ENCODE measurements at regions not wholly inside any gene's neighbourhood (a gene's known extent, or its start where the extent isn't known, plus 50 kb on each side); places are given as distances from the start of the nearest gene placed in this dataset.

- TF ChIP-seq ZNF324 (tag by site-specific recombination; IDR thresholded peaks at IDR 0.05), result no peak
- no peak for TF ChIP-seq ZNF488 (tag by site-specific recombination; IDR thresholded peaks at IDR 0.05)
- no peak for TF ChIP-seq ZNF155 (tag by site-specific recombination; IDR thresholded peaks at IDR 0.05)
- no peak for TF ChIP-seq ZNF501 (tag by site-specific recombination; IDR thresholded peaks at IDR 0.05)
- no peak for TF ChIP-seq ZNF169 (tag by site-specific recombination; IDR thresholded peaks at IDR 0.05)
- TF ChIP-seq CTCF (tag by site-specific recombination; IDR thresholded peaks at IDR 0.05), result no peak
- no peak for TF ChIP-seq ZEB2 (tag by site-specific recombination; IDR thresholded peaks at IDR 0.05)
- TF ChIP-seq ZNF404 (tag by site-specific recombination; IDR thresholded peaks at IDR 0.05), result no peak
- no peak for TF ChIP-seq HOXA7 (CRISPR knock-in tag; IDR thresholded peaks at IDR 0.05; ENCODE audit: borderline replicate concordance)
- no peak for TF ChIP-seq ATF2 (tag by site-specific recombination; IDR thresholded peaks at IDR 0.05; ENCODE audit: low read depth)
- no peak for TF ChIP-seq ZNF558 (tag by site-specific recombination; IDR thresholded peaks at IDR 0.05)
- no peak for TF ChIP-seq PATZ1 (tag by site-specific recombination; IDR thresholded peaks at IDR 0.05)
- no peak for TF ChIP-seq ZNF10 (tag by site-specific recombination; IDR thresholded peaks at IDR 0.05)
These were observed 130.8 kb upstream of the FLRT2 start for GRCh38 chr14:85399186-85399585.
